KMS-11 (cell line): ENCODE measurements at regions not wholly inside any gene's neighbourhood (a gene's known extent, or its start where the extent isn't known, plus 50 kb on each side); places are given as distances from the start of the nearest gene placed in this dataset.
"Not testable (repeated sequence)": the region's sequence is repeated elsewhere in the genome, so short reads cannot be mapped to it uniquely, and the experiment has no call there.

Experiments used
- H2AFZ ChIP-seq: fragments of 200-600 bp; sonication (generic); 2 replicates; pipeline ENCODE4 v1.6.1; 2016; ENCODE audit warnings: antibody characterized with exemption, mixed run types, low read depth
- H3K27ac ChIP-seq: fragments of 200-600 bp; sonication (generic); 2 replicates; pipeline ENCODE4 v1.6.1; 2016; ENCODE audit warnings: mild to moderate bottlenecking, mixed run types
- H3K27me3 ChIP-seq: fragments of 200-600 bp; sonication (generic); 2 replicates; pipeline ENCODE4 v1.6.1; 2017; ENCODE audit warnings: mild to moderate bottlenecking, low read depth, mixed run types, moderate library complexity; ENCODE audit not compliant: insufficient read depth
- H3K36me3 ChIP-seq: fragments of 200-600 bp; sonication (generic); 2 replicates; pipeline ENCODE4 v1.6.1; 2017; ENCODE audit warnings: mild to moderate bottlenecking, mixed run types; ENCODE audit not compliant: insufficient read depth
- H3K4me1 ChIP-seq: fragments of 200-600 bp; sonication (generic); 2 replicates; pipeline ENCODE4 v1.6.1; 2016; ENCODE audit warnings: mild to moderate bottlenecking, low read depth, mixed run types; ENCODE audit not compliant: poor library complexity, severe bottlenecking
- H3K4me2 ChIP-seq: fragments of 200-600 bp; sonication (generic); 2 replicates; pipeline ENCODE4 v1.7.0; 2016; ENCODE audit warnings: mild to moderate bottlenecking, mixed run types
- H3K4me3 ChIP-seq: fragments of 200-600 bp; sonication (generic); IDR thresholded peaks from 2 replicates; pipeline ENCODE4 v1.6.1; 2017; ENCODE audit warnings: low read depth, low read length, mixed read lengths; ENCODE audit not compliant: insufficient read depth
- H3K79me2 ChIP-seq: fragments of 200-600 bp; sonication (generic); 2 replicates; pipeline ENCODE4 v1.6.1; 2016; ENCODE audit warnings: low read depth, mixed run types; ENCODE audit not compliant: insufficient read depth
- H3K9ac ChIP-seq: fragments of 200-600 bp; sonication (generic); 2 replicates; pipeline ENCODE4 v1.6.1; 2016; ENCODE audit warnings: mild to moderate bottlenecking, mixed run types
- H4K20me1 ChIP-seq: fragments of 200-600 bp; sonication (generic); 2 replicates; pipeline ENCODE4 v1.6.1; 2016; ENCODE audit warnings: mild to moderate bottlenecking, mixed run types; ENCODE audit not compliant: insufficient read depth
- CTCF ChIP-seq: fragments of 200-600 bp; sonication (generic); conservative IDR thresholded peaks from 2 replicates; pipeline ENCODE4 v1.6.1; 2017; ENCODE audit warnings: low read depth, mild to moderate bottlenecking, antibody characterized with exemption, low read length, moderate library complexity, mixed read lengths

- TF ChIP-seq CTCF: no peak
- Histone ChIP-seq H3K27ac (no peak overlapping the region), H3K27me3 (no peaks in the 10 kb centered on the region), H4K20me1 (no peaks in the 10 kb centered on the region), H3K4me3 (no peak overlapping the region), H3K79me2 (no peaks in the 10 kb centered on the region), H3K4me1 (no peaks in the 10 kb centered on the region), H2AFZ (no peak overlapping the region), H3K4me2 (no peak overlapping the region), H3K9ac (no peak overlapping the region), H3K36me3 (no peaks in the 10 kb centered on the region)
Observed at GRCh38 chr2:173719471-173719870, 245.7 kb downstream of the SP3 start.

- Histone ChIP-seq H3K4me2 (no peak overlapping the region), H3K27ac (no peak overlapping the region), H3K36me3 (no peaks in the 10 kb centered on the region), H2AFZ (no peak overlapping the region), H3K79me2 (no peaks in the 10 kb centered on the region), H3K9ac (no peak overlapping the region), H3K27me3 (no peaks in the 10 kb centered on the region), H3K4me1 (no peaks in the 10 kb centered on the region), H4K20me1 (no peaks in the 10 kb centered on the region), H3K4me3 (no peak overlapping the region)
- no peak for TF ChIP-seq CTCF
Observed at GRCh38 chr2:173720306-173720705, 244.9 kb downstream of the SP3 start.

GRCh38 chr2:173734797-173735196 lies 230.4 kb downstream of the SP3 start:
- H3K27me3 ChIP-seq: no peaks in the 10 kb centered on the region

GRCh38 chr2:173737954-173738575 lies 227.1 kb downstream of the SP3 start:
- H3K4me2 ChIP-seq, H3K27ac ChIP-seq, H3K9ac ChIP-seq, H3K4me3 ChIP-seq, H3K79me2 ChIP-seq, H3K4me1 ChIP-seq, H2AFZ ChIP-seq, H3K36me3 ChIP-seq, H3K27me3 ChIP-seq, H4K20me1 ChIP-seq: not testable (repeated sequence)

More at GRCh38 chr2:173734797-173735196, 230.4 kb downstream of the SP3 start:
- TF ChIP-seq CTCF: no peak
- Histone ChIP-seq H4K20me1 (no peaks in the 10 kb centered on the region), H3K79me2 (no peaks in the 10 kb centered on the region), H3K9ac (no peak overlapping the region), H3K27ac (no peak overlapping the region), H3K4me1 (no peaks in the 10 kb centered on the region), H3K4me3 (no peak overlapping the region), H2AFZ (no peak overlapping the region), H3K4me2 (no peak overlapping the region), H3K36me3 (no peaks in the 10 kb centered on the region)

- Histone ChIP-seq H4K20me1 (no peaks in the 10 kb centered on the region), H3K27ac (no peak overlapping the region), H3K4me1 (no peaks in the 10 kb centered on the region), H3K79me2 (no peaks in the 10 kb centered on the region), H3K27me3 (no peaks in the 10 kb centered on the region), H3K36me3 (no peaks in the 10 kb centered on the region), H2AFZ (no peak overlapping the region), H3K9ac (no peak overlapping the region), H3K4me3 (no peak overlapping the region), H3K4me2 (no peak overlapping the region)
- no peak for TF ChIP-seq CTCF
Observed at GRCh38 chr2:173739006-173739405, 226.2 kb downstream of the SP3 start.
